ENCODE measurements at regions not wholly inside any gene's neighbourhood (a gene's known extent, or its start where the extent isn't known, plus 50 kb on each side); places are given as distances from the start of the nearest gene placed in this dataset.

DNA sequence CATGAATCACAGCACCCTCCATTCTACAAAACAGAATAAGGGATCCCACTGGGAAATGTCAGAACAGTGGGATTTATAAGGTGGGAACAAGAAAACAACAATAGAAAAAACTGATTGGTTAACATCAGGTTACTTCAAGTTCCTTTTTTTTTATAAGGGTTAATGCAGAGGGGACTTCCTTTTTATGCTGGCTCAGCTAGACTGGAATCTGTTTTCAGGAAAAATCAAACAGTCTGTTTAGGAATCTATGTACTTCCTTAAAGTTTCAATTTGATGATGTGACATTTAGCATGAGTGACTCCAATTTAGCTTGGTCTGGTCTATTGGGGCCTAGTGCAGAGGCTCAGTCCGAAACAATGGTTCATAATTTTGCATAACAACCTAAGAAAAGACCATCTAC, 192.9 kb downstream of the ADGRA3 start:
- TF ChIP-seq, protein P1, sequence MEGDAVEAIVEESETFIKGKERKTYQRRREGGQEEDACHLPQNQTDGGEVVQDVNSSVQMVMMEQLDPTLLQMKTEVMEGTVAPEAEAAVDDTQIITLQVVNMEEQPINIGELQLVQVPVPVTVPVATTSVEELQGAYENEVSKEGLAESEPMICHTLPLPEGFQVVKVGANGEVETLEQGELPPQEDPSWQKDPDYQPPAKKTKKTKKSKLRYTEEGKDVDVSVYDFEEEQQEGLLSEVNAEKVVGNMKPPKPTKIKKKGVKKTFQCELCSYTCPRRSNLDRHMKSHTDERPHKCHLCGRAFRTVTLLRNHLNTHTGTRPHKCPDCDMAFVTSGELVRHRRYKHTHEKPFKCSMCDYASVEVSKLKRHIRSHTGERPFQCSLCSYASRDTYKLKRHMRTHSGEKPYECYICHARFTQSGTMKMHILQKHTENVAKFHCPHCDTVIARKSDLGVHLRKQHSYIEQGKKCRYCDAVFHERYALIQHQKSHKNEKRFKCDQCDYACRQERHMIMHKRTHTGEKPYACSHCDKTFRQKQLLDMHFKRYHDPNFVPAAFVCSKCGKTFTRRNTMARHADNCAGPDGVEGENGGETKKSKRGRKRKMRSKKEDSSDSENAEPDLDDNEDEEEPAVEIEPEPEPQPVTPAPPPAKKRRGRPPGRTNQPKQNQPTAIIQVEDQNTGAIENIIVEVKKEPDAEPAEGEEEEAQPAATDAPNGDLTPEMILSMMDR (IDR thresholded peaks at IDR 0.05): no peak
- no peak for TF ChIP-seq POLR2A (IDR thresholded peaks at IDR 0.05)

Measured in heart left ventricle (tissue), 13 donors.